LNCAP (cell line): ENCODE measurements at regions not wholly inside any gene's neighbourhood (a gene's known extent, or its start where the extent isn't known, plus 50 kb on each side); places are given as distances from the start of the nearest gene placed in this dataset.

Experiments used
- TF ChIP-seq, protein P1 (sequence below): fragments of 450-650 bp; IDR thresholded peaks from 2 replicates; pipeline ENCODE4 v1.5.1; 2017; ENCODE audit warnings: mild to moderate bottlenecking

DNA sequence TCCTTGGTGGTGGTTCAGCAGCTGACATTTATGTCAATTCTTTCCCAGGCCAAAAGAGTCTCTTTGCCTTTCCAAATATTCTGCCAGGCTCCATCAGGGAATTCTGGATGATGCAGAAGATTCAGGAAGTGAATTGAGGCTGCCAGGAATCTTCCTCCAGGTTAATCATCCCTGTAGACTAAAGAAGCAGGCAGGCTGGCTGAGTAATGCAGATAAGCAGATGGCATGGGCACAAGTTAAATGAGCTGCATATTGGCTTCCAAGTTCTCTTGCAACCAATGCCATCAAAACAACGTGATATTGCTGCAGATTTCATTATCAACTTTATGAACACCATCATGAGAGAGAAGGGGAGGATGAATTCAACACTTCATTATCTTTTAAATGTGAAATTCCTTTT, 324.5 kb downstream of the KCNN2 start:
- TF ChIP-seq, protein P1, sequence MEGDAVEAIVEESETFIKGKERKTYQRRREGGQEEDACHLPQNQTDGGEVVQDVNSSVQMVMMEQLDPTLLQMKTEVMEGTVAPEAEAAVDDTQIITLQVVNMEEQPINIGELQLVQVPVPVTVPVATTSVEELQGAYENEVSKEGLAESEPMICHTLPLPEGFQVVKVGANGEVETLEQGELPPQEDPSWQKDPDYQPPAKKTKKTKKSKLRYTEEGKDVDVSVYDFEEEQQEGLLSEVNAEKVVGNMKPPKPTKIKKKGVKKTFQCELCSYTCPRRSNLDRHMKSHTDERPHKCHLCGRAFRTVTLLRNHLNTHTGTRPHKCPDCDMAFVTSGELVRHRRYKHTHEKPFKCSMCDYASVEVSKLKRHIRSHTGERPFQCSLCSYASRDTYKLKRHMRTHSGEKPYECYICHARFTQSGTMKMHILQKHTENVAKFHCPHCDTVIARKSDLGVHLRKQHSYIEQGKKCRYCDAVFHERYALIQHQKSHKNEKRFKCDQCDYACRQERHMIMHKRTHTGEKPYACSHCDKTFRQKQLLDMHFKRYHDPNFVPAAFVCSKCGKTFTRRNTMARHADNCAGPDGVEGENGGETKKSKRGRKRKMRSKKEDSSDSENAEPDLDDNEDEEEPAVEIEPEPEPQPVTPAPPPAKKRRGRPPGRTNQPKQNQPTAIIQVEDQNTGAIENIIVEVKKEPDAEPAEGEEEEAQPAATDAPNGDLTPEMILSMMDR = no peak

DNA sequence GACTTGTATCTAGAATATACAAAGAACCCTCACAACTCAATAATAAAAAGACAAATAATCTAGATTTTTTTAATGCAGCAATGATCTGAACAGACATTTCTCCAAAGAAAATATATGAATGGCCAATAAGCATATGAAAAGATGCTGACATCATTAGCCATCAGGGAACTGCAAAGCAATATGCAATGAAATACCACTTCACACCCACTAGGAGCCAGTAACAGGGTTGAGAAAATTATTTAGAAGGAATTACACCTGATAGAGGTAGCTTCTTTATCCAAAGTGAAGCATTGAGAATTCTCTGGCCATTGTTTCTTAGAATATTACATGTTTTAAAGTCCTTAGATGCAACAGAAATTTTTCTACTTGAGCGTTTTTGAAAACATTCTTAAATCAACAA, 316.9 kb downstream of the KCNN2 start:
- TF ChIP-seq, protein P1 = peak; percentile 14; the same call in 1 of the 2 replicates

DNA sequence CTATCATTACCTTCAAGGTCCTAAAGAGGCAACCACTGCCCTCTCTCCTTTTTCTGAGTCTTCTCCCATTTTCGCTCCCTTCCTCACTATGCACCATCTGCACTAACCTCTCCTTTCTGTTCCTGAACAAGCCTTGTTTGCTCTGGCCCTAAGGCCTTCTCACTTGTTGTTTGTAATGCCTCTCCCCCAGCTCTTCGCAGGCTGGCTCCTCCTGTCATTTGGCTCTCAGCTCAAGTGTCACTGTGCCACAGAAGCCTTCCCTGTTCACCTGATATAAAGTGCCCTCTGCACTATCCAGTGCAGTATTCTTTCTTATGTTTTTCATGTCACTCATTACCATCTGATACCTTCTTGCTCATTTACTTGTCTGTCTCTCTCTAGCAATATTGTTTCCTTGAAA, 303.7 kb downstream of the KCNN2 start:
- TF ChIP-seq, protein P1 = no peak

DNA sequence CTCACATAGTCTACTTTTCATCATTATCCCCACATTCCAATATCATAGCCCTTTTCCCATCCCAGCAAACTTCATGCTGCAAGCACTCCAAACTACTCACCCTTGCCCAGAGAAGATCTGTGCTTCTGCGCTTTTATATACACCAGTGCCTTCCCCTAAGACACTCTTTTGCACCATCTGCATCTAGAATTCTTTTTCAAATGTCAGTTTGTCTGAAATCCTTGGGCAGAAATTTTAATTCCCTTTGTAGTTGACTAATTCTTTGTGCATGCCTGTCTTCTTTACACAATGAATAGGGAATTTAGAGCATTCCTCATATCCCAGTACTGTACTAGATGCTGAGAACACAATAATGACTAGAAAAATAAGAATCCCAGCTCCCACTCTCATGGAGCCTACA, 298.9 kb downstream of the KCNN2 start:
- TF ChIP-seq, protein P1 = no peak

DNA sequence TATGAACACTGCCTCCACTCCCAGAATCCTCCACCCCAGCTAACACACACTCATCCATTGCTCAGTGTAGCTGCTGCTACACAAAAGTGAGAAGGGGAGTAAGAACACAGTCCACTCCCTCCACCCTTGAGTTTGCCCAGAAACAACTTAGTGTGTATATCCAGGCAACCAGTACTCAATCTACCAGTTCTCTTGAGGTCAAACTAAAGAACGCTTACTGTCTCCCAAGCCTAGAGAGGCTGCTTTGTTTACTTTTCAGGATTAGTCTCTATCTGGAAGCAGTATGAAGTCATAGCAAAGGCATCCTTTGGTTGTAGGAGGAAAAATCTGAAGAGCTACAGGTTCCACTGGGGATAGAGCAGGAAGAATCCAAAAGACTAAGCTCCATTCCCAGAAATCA, 296.3 kb downstream of the KCNN2 start:
- TF ChIP-seq, protein P1 = no peak

DNA sequence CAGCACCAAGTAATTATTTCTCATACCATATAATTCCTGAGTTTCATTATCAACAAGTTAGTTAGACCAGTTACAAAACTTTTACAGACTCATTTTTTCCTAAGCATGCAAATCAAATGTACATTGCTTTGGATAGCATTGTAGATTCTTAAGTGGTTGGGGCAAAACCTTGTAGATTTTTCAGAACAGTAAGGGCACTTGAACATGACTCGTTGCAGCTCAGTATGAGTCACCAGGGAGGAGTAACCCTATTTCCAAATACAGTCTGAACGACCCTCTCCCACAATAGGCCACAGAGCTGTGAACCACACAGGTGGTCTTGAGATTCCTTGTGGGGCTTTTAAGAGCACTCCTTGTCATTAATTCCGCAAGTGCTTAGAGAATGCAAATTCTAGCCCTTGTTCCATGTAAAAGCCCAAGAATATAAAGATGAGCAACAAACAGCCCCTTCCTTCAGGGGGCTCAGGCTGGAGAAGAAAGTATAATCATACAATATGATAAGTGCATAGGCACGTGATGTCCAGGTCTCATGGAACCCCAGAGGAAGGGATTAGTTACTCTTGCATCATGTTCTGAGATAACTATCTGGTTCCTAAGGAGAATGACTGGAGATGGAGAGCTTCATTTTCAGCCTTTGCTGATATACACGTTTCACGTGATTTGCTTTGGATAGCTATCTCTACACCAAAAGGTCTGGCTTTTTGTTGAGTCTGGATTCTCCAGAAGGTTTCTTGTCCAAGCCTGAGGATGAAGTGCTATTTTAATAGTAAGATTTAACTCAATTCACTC, 295.7 kb downstream of the KCNN2 start:
- TF ChIP-seq, protein P1 = no peak

DNA sequence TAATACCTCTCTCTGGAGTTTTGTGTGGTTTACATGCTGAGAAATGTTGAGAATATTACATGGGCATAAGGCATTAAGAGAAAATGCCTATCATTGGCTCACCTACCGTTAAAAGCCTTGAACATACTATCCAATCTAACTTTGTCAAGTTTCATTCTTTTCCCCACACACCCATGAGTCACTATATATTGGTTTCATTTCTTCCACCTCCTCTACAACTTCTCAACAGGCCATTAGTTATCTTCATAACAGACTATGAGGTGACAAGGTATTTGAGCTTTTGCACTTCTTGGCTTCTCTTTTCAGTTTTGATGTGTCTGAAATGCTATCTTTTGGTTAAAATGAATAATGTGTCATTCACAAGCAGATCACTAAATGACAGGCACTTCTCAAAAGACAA, 288.0 kb downstream of the KCNN2 start:
- TF ChIP-seq, protein P1 = no peak

DNA sequence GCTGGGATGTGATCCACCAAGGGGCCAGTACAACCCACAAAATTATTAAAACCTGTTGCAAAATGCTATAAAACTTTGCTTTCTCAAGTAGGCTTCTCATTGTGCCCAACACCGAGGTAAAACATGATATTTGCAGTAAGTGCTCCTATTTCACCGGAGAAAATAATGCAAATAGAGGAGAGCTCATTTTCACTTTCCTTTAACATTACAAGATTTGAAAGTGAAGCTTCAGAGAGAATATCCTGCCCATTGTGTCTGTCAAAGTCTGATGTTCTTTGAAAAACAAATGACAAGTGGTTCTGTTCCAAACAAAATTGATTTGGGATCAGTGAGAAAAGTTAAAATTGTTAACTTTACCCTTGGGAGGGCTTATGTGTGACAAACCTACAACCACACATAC, 287.1 kb downstream of the KCNN2 start:
- TF ChIP-seq, protein P1 = no peak
